GM23338 (cell line): ENCODE measurements at regions not wholly inside any gene's neighbourhood (a gene's known extent, or its start where the extent isn't known, plus 50 kb on each side); places are given as distances from the start of the nearest gene placed in this dataset.

ENCODE experiments used
- ATAC-seq: fragments of 200-7000 bp; cut with Tn5 transposase; 3 replicates; pipeline ENCODE4 v1.9.1; 2020
- DNase-seq: peaks from one replicate; pipeline ENCODE4 v3.0.0-alpha.2; 2015; ENCODE audit warnings: low spot score
- H2AFZ ChIP-seq: fragments of 200-600 bp; sonication (generic); 2 replicates; pipeline ENCODE4 v1.8.0; 2016; ENCODE audit warnings: antibody characterized with exemption, mild to moderate bottlenecking, moderate library complexity
- H3F3A ChIP-seq: fragments of 200-600 bp; sonication (generic); replicated peaks from 2 replicates; pipeline ENCODE4 v1.8.0; 2017; ENCODE audit warnings: antibody characterized with exemption, mixed run types, low read depth
- H3K27ac ChIP-seq: fragments of 200-600 bp; sonication (generic); 2 replicates; pipeline ENCODE4 v1.6.1; 2016; ENCODE audit warnings: low read depth
- H3K27me3 ChIP-seq: fragments of 200-600 bp; sonication (generic); 2 replicates; pipeline ENCODE4 v1.8.0; 2016; ENCODE audit warnings: mild to moderate bottlenecking, mixed run types, moderate library complexity; ENCODE audit not compliant: insufficient read depth
- H3K36me3 ChIP-seq: fragments of 200-600 bp; sonication (generic); 2 replicates; pipeline ENCODE4 v1.8.0; 2016; ENCODE audit warnings: mild to moderate bottlenecking; ENCODE audit not compliant: insufficient read depth
- H3K4me1 ChIP-seq: fragments of 200-600 bp; sonication (generic); 2 replicates; pipeline ENCODE4 v1.8.0; 2016; ENCODE audit warnings: mild to moderate bottlenecking, moderate library complexity; ENCODE audit not compliant: insufficient read depth
- H3K4me2 ChIP-seq: fragments of 200-600 bp; sonication (generic); 2 replicates; pipeline ENCODE4 v1.7.1; 2017; ENCODE audit warnings: mixed run types
- H3K4me3 ChIP-seq: fragments of 200-600 bp; sonication (generic); 2 replicates; pipeline ENCODE4 v1.6.1; 2016; ENCODE audit warnings: mixed run types
- H3K79me2 ChIP-seq: fragments of 200-600 bp; sonication (generic); replicated peaks from 2 replicates; pipeline ENCODE4 v1.8.0; 2017; ENCODE audit warnings: mild to moderate bottlenecking; ENCODE audit not compliant: insufficient read depth
- H3K9me2 ChIP-seq: fragments of 200-600 bp; sonication (generic); 2 replicates; pipeline ENCODE4 v1.8.0; 2017; ENCODE audit not compliant: insufficient read depth
- H4K20me1 ChIP-seq: fragments of 200-600 bp; sonication (generic); replicated peaks from 2 replicates; pipeline ENCODE4 v1.8.0; 2017; ENCODE audit warnings: mild to moderate bottlenecking; ENCODE audit not compliant: insufficient read depth
- H3K27ac Mint-ChIP-seq: 2 replicates; pipeline ENCODE4 v1.8.0; 2020; ENCODE audit warnings: inconsistent platforms, mild to moderate bottlenecking, moderate library complexity, mixed read lengths
- H3K27me3 Mint-ChIP-seq: 3 replicates; pipeline ENCODE4 v1.8.0; 2022; ENCODE audit warnings: low read depth, mild to moderate bottlenecking, moderate library complexity, mixed read lengths, inconsistent platforms; ENCODE audit not compliant: insufficient read depth, poor library complexity
- H3K36me3 Mint-ChIP-seq: 3 replicates; pipeline ENCODE4 v1.8.0; 2021; ENCODE audit warnings: low read depth, mild to moderate bottlenecking, inconsistent platforms, moderate library complexity, mixed read lengths
- H3K4me1 Mint-ChIP-seq: 3 replicates; pipeline ENCODE4 v1.8.0; 2020; ENCODE audit warnings: mild to moderate bottlenecking, inconsistent platforms, mixed read lengths
- H3K4me3 Mint-ChIP-seq: 3 replicates; pipeline ENCODE4 v1.8.0; 2021; ENCODE audit warnings: moderate library complexity, mild to moderate bottlenecking, inconsistent platforms, mixed read lengths
- H3K9me3 Mint-ChIP-seq: 3 replicates; pipeline ENCODE4 v1.8.0; 2020; ENCODE audit warnings: moderate library complexity, mild to moderate bottlenecking, inconsistent platforms, mixed read lengths
- CREB1 ChIP-seq: fragments of 250-450 bp; sonication (Bioruptor Pico); IDR thresholded peaks from 2 replicates; pipeline ENCODE4 v1.5.0; 2020; ENCODE audit warnings: low read depth, mild to moderate bottlenecking, moderate library complexity
- ETS1 ChIP-seq: IDR thresholded peaks from 2 replicates; pipeline ENCODE4 v1.6.1; 2016; ENCODE audit warnings: antibody characterized with exemption
- EZH2 ChIP-seq: fragments of 200-600 bp; sonication (generic); IDR thresholded peaks from one replicate; pipeline ENCODE4 v1.8.0; 2017; ENCODE audit warnings: antibody characterized with exemption, mild to moderate bottlenecking, low read depth; ENCODE audit not compliant: unreplicated experiment
- EZH2phosphoT487 ChIP-seq: fragments of 200-600 bp; sonication (generic); IDR thresholded peaks from one replicate; pipeline ENCODE4 v1.8.1; 2018; ENCODE audit warnings: antibody characterized with exemption; ENCODE audit not compliant: unreplicated experiment
- JUNB ChIP-seq: IDR thresholded peaks from one replicate; pipeline ENCODE4 v1.6.1; 2016; ENCODE audit warnings: antibody characterized with exemption; ENCODE audit not compliant: unreplicated experiment
- NANOG ChIP-seq: IDR thresholded peaks from 2 replicates; pipeline ENCODE4 v1.6.1; 2016; ENCODE audit warnings: antibody characterized with exemption, borderline replicate concordance
- POLR2AphosphoS5 ChIP-seq: IDR thresholded peaks from 2 replicates; pipeline ENCODE4 v1.6.1; 2016; ENCODE audit warnings: antibody characterized with exemption, low read depth
- REST ChIP-seq: IDR thresholded peaks from one replicate; pipeline ENCODE4 v1.6.1; 2018; ENCODE audit warnings: antibody characterized with exemption; ENCODE audit not compliant: unreplicated experiment
- STAT1 ChIP-seq: IDR thresholded peaks from one replicate; pipeline ENCODE4 v1.6.1; 2016; ENCODE audit warnings: antibody characterized with exemption; ENCODE audit not compliant: unreplicated experiment
- ZNF114 ChIP-seq: fragments of 250-450 bp; sonication (Bioruptor Pico); IDR thresholded peaks from 2 replicates; pipeline ENCODE4 v1.5.0; 2020; ENCODE audit warnings: mild to moderate bottlenecking, moderate library complexity
- ZNF331 ChIP-seq: fragments of 250-450 bp; sonication (Bioruptor Pico); IDR thresholded peaks from 2 replicates; pipeline ENCODE4 v1.5.0; 2020; ENCODE audit warnings: low read depth, mild to moderate bottlenecking, moderate library complexity
- ZNF462 ChIP-seq: fragments of 250-450 bp; sonication (Bioruptor Pico); IDR thresholded peaks from 2 replicates; pipeline ENCODE4 v1.5.0; 2020; ENCODE audit warnings: mild to moderate bottlenecking, moderate library complexity
- TF ChIP-seq, protein P1 (sequence below), 2 experiments: fragments of 200-600 bp in 1 of 2; sonication (generic) in 1 of 2; conservative IDR thresholded peaks; 2 replicates each; pipeline versions ENCODE4 v1.5.1 to v1.6.1; 2016 to 2017; ENCODE audit warnings: antibody characterized with exemption in 2 of 2, low read depth in 2 of 2, mild to moderate bottlenecking in 2 of 2, moderate library complexity in 1 of 2

DNA sequence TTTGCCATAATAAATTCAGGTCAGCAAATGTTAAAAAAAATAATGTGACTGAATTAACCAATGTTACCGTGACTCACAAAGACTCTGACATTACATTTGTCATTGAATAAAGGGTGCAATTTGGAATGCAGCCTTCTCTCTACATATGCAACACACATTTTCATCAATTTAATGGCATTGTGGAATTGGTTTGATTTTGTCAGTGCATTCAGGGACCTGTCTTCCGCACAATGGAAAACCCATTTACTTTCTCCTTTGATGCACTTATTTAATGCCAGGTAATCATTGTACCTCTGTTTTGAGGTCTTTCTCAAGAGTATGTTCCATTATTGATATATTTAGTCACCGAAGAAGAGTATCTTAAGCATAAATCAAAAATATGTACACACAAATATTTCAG is 1099.3 kb downstream of the SOCS6 start:
- peaks cover 85% of the 10 kb centered on the region for H3K9me3 Mint-ChIP-seq
- H3K27ac ChIP-seq, result no peak overlapping the region
- no peak overlapping the region for H3K4me2 ChIP-seq
- peaks cover 14% of the 10 kb centered on the region; the same call in 1 of the 3 replicates for H3K36me3 Mint-ChIP-seq
- no peaks in the 10 kb centered on the region for H3F3A ChIP-seq
- no peaks in the 10 kb centered on the region for H3K9me2 ChIP-seq
- peaks cover 1% of the 10 kb centered on the region for H3K27me3 Mint-ChIP-seq
- H3K27ac Mint-ChIP-seq, result no peak overlapping the region
- no peak overlapping the region for H2AFZ ChIP-seq
- H3K4me1 ChIP-seq, result no peaks in the 10 kb centered on the region
- no peak for DNase-seq
- no peak for ATAC-seq
- H3K4me3 Mint-ChIP-seq, result no peak overlapping the region
- H4K20me1 ChIP-seq, result no peaks in the 10 kb centered on the region
- H3K36me3 ChIP-seq, result peaks cover 19% of the 10 kb centered on the region
- no peak for TF ChIP-seq EZH2phosphoT487
- TF ChIP-seq ZNF331 (CRISPR knock-in tag), result no peak
- TF ChIP-seq ZNF462 (CRISPR knock-in tag), result no peak
- no peak for TF ChIP-seq JUNB
- no peak for TF ChIP-seq STAT1
- TF ChIP-seq NANOG, result no peak
- TF ChIP-seq, protein P1, sequence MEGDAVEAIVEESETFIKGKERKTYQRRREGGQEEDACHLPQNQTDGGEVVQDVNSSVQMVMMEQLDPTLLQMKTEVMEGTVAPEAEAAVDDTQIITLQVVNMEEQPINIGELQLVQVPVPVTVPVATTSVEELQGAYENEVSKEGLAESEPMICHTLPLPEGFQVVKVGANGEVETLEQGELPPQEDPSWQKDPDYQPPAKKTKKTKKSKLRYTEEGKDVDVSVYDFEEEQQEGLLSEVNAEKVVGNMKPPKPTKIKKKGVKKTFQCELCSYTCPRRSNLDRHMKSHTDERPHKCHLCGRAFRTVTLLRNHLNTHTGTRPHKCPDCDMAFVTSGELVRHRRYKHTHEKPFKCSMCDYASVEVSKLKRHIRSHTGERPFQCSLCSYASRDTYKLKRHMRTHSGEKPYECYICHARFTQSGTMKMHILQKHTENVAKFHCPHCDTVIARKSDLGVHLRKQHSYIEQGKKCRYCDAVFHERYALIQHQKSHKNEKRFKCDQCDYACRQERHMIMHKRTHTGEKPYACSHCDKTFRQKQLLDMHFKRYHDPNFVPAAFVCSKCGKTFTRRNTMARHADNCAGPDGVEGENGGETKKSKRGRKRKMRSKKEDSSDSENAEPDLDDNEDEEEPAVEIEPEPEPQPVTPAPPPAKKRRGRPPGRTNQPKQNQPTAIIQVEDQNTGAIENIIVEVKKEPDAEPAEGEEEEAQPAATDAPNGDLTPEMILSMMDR (conservative IDR thresholded peaks at IDR 0.05; ENCODE audit: low read depth in 2 of 2), result no peak
- TF ChIP-seq CREB1 (CRISPR knock-in tag), result no peak
- no peak for TF ChIP-seq EZH2
- no peak for TF ChIP-seq POLR2AphosphoS5
- no peak for TF ChIP-seq ETS1
- no peak for TF ChIP-seq ZNF114 (CRISPR knock-in tag)
- no peak for TF ChIP-seq REST
- H3K4me3 ChIP-seq, result no peak overlapping the region
- no peaks in the 10 kb centered on the region for H3K79me2 ChIP-seq
- no peaks in the 10 kb centered on the region for H3K4me1 Mint-ChIP-seq
- H3K27me3 ChIP-seq, result no peaks in the 10 kb centered on the region
